Activated naive CD8-positive, alpha-beta T cell treated with anti-CD3 and anti-CD28 coated beads, Interleukin-2, amount 50 U/mL, for 24 hours (primary cell): ENCODE measurements at regions not wholly inside any gene's neighbourhood (a gene's known extent, or its start where the extent isn't known, plus 50 kb on each side); places are given as distances from the start of the nearest gene placed in this dataset.

Experiments used
- ATAC-seq: fragments of 150-1000 bp; cut with Tn5 transposase; one replicate; pipeline ENCODE4 v1.10.0; 2021
- DNase-seq: peaks from one replicate; pipeline ENCODE4 v3.0.0; 2021
- H3K27ac Mint-ChIP-seq: one replicate; pipeline ENCODE4 v1.8.0; 2021; ENCODE audit warnings: mild to moderate bottlenecking, mixed read lengths
- H3K27me3 Mint-ChIP-seq: one replicate; pipeline ENCODE4 v1.8.0; 2021; ENCODE audit warnings: mixed read lengths
- H3K36me3 Mint-ChIP-seq: one replicate; pipeline ENCODE4 v1.8.0; 2021; ENCODE audit warnings: low read depth, mixed read lengths
- H3K4me1 Mint-ChIP-seq: one replicate; pipeline ENCODE4 v1.8.0; 2021; ENCODE audit warnings: mixed read lengths
- H3K4me3 Mint-ChIP-seq: one replicate; pipeline ENCODE4 v1.8.0; 2021; ENCODE audit warnings: mild to moderate bottlenecking, moderate library complexity, mixed read lengths
- H3K9me3 Mint-ChIP-seq: one replicate; pipeline ENCODE4 v1.8.0; 2021; ENCODE audit warnings: mixed read lengths

DNA sequence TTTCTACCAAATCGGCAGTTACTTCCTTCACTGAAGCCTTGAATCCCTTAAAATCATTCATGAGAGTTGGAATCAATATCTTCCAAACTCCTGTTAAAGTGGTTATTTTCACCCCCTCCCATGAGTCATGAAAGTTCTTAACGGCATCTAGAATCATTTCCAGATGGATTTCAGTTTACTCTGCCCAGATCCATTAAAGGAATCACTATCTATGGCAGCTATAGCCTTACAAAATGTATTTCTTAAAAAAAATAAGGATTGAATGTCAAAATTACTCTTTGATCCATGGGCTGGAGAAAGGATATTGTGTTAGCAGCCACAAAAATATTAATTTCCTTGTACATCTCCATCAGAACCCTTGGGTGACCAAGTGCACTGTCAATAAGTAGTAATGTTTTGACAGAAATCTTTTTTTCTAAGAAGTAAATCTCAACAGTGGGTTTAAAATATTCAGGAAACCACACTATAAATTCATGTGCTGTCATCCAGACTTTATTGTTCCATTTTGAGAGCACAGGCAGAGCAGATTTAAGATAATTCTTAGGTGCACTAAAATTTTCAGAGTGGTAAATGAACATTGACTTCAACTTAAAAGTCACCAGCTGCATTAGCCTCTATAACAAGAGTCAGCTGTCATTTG, 767.7 kb downstream of the DTWD2 start:
- Mint-ChIP-seq H3K27ac (no peak overlapping the region), H3K4me1 (no peaks in the 10 kb centered on the region), H3K4me3 (no peak overlapping the region), H3K36me3 (no peaks in the 10 kb centered on the region), H3K27me3 (no peaks in the 10 kb centered on the region), H3K9me3 (peaks cover 6% of the 10 kb centered on the region)
- no peak for DNase-seq
- ATAC-seq = no peak

DNA sequence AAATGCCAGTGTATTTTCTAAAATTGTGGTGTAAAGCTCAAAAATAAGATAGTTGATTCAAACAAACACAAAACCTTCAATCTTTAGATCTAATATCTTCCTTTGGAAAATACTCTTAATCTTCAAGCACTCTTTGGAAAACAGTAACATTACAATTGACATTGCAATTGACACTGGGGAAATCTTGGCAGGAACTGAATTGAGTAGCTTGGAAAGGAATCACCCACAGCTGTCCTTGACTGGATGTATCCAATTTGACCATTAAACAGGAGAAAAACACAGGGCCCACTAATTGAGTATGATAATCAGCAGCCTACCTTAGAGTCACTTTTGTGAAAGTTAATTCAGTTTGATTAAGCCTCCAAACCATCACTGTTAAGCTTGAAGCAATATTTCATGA, 776.7 kb downstream of the DTWD2 start:
- Mint-ChIP-seq H3K4me3 (no peak overlapping the region), H3K9me3 (peaks cover 21% of the 10 kb centered on the region), H3K27ac (no peak overlapping the region), H3K36me3 (no peaks in the 10 kb centered on the region), H3K4me1 (no peaks in the 10 kb centered on the region), H3K27me3 (no peaks in the 10 kb centered on the region)
- ATAC-seq (no peak), DNase-seq (no peak)

DNA sequence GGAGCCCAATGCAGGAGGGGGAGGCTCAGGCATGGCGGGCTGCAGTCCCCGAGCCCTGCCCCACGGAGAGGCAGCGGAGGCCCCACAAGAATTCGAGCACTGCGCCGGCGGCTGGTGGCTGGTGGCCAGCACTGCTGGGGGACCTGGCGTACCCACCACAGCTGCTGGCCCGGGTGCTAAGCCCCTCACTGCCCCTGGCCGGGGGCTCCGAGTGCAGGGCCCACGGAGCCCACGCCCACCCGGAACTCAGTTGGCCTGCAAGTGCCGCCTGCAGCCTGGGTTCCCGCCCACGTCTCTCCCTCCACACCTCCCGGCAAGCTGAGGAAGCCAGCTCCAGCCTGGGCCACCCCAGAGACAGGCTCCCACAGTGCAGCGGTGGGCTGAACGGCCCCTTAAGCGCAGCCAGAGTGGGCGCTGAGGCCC, 780.3 kb downstream of the DTWD2 start:
- Mint-ChIP-seq H3K36me3 (no peaks in the 10 kb centered on the region), H3K4me1 (no peaks in the 10 kb centered on the region), H3K4me3 (no peak overlapping the region), H3K27me3 (no peaks in the 10 kb centered on the region), H3K27ac (no peak overlapping the region), H3K9me3 (peaks cover 9% of the 10 kb centered on the region)
- ATAC-seq (no peak), DNase-seq (no peak)

DNA sequence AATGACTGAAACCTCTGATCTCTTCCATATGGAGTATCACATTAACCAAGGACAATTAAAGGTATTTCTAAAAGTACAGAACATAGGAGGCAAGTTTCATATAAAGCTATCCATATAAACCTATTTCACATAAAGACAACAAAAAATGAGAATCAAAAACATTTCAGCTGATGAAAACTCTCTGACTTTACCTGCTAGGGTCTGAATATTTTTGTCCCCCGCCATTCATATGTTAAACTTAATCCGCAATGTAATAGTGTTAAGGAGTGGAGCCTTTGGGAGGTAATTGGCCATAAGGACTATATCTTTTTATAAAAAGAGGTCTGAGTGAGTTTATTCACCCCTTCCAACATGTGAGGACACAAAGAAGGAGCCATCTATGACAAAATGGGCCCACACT, 788.5 kb downstream of the DTWD2 start:
- Mint-ChIP-seq H3K4me3 (no peak overlapping the region), H3K9me3 (peaks cover 14% of the 10 kb centered on the region), H3K27me3 (no peaks in the 10 kb centered on the region), H3K27ac (no peak overlapping the region), H3K4me1 (no peaks in the 10 kb centered on the region), H3K36me3 (no peaks in the 10 kb centered on the region)
- ATAC-seq = no peak
- DNase-seq = no peak

- peaks cover 12% of the 10 kb centered on the region for H3K9me3 Mint-ChIP-seq
Measured at GRCh38 chr5:118196229-118196628, 792.1 kb downstream of the DTWD2 start.

GRCh38 chr5:118195211-118195610, 793.1 kb downstream of the DTWD2 start:
- Mint-ChIP-seq H3K4me1 (no peaks in the 10 kb centered on the region), H3K4me3 (no peak overlapping the region), H3K27ac (no peak overlapping the region), H3K9me3 (peaks cover 12% of the 10 kb centered on the region), H3K27me3 (no peaks in the 10 kb centered on the region), H3K36me3 (no peaks in the 10 kb centered on the region)
- no peak for ATAC-seq
- DNase-seq = no peak

More at GRCh38 chr5:118196229-118196628, 792.1 kb downstream of the DTWD2 start:
- Mint-ChIP-seq H3K4me1 (no peaks in the 10 kb centered on the region), H3K27me3 (no peaks in the 10 kb centered on the region), H3K36me3 (no peaks in the 10 kb centered on the region), H3K27ac (no peak overlapping the region), H3K4me3 (no peak overlapping the region)
- no peak for DNase-seq
- ATAC-seq = no peak

DNA sequence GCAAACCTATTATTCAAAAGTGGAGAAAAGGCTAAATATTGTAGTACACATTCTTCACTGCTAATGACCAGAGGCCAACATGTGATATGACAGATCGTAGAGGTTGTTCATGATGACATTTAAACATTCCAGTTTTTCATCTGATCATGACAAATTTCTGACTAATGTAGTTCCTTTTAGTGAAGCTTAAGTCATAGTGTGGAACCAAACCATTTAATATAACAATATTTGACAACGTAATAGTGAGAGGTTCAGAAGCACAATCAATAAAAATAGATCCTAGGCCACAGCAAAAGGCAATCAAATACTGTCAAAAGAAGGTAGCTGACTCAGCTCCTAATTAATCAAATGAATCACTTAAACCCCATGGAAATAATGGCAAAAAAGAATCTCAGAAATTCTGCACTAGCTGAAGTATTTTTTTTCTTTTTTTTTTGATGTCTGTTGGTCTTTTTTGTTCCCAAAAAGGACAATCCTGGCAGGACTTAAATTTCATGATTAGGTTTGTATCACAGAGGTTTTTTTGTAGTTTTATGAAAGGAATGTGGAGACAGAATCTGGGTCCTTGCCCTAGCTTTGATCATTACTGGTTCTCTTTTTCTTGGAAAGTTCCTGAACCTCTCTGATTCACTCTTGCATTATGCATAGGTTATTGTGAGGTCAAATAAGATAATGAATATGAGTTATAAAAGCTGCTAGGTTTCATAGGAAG, 795.0 kb downstream of the DTWD2 start:
- no peaks in the 10 kb centered on the region for H3K27me3 Mint-ChIP-seq
- ATAC-seq (no peak), DNase-seq (no peak)
- no peaks in the 10 kb centered on the region for H3K4me1 Mint-ChIP-seq
- no peaks in the 10 kb centered on the region for H3K36me3 Mint-ChIP-seq
- peaks cover 15% of the 10 kb centered on the region for H3K9me3 Mint-ChIP-seq
- no peak overlapping the region for H3K4me3 Mint-ChIP-seq
- H3K27ac Mint-ChIP-seq = no peak overlapping the region

- Mint-ChIP-seq H3K27me3 (no peaks in the 10 kb centered on the region), H3K9me3 (peaks cover 4% of the 10 kb centered on the region), H3K27ac (no peak overlapping the region), H3K36me3 (no peaks in the 10 kb centered on the region), H3K4me1 (no peaks in the 10 kb centered on the region), H3K4me3 (no peak overlapping the region)
- DNase-seq = no peak
- no peak for ATAC-seq
Measured at GRCh38 chr5:118185018-118185417, 803.3 kb downstream of the DTWD2 start.

DNA sequence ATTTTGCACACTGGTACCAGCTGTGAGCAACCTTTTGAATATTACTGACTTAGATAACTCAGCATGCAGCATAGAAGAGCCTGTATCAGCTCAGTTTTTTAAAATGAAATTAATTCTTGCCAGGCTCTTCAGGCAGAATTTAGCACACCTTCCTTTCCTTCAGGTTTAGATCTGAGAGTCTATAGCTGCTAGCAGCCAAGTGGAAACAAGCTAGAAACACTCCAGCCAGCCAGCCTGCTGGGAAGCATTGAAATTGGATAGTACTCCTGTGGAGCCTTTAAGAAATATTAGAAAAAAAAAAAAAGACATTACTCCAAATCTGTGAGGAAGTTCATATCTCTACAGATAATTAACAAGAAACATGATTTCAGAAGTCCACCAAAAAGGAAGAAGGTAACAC, 812.2 kb downstream of the DTWD2 start:
- Mint-ChIP-seq H3K9me3 (peaks cover 4% of the 10 kb centered on the region), H3K4me1 (no peaks in the 10 kb centered on the region), H3K27ac (no peak overlapping the region), H3K27me3 (no peaks in the 10 kb centered on the region), H3K4me3 (no peak overlapping the region), H3K36me3 (no peaks in the 10 kb centered on the region)
- ATAC-seq = no peak
- no peak for DNase-seq

- DNase-seq = no peak
- Mint-ChIP-seq H3K36me3 (no peaks in the 10 kb centered on the region), H3K27ac (no peak overlapping the region)
Measured at GRCh38 chr5:118174671-118175070, 813.7 kb downstream of the DTWD2 start.

GRCh38 chr5:118173340-118173739, 815.0 kb downstream of the DTWD2 start:
- Mint-ChIP-seq H3K4me3 (no peak overlapping the region), H3K27me3 (no peaks in the 10 kb centered on the region), H3K36me3 (no peaks in the 10 kb centered on the region), H3K4me1 (no peaks in the 10 kb centered on the region), H3K9me3 (peaks cover 4% of the 10 kb centered on the region), H3K27ac (no peak overlapping the region)
- ATAC-seq (no peak), DNase-seq (no peak)

More at GRCh38 chr5:118174671-118175070, 813.7 kb downstream of the DTWD2 start:
- H3K4me3 Mint-ChIP-seq = no peak overlapping the region
- no peaks in the 10 kb centered on the region for H3K27me3 Mint-ChIP-seq
- no peaks in the 10 kb centered on the region for H3K4me1 Mint-ChIP-seq
- peaks cover 4% of the 10 kb centered on the region for H3K9me3 Mint-ChIP-seq
- no peak for ATAC-seq

DNA sequence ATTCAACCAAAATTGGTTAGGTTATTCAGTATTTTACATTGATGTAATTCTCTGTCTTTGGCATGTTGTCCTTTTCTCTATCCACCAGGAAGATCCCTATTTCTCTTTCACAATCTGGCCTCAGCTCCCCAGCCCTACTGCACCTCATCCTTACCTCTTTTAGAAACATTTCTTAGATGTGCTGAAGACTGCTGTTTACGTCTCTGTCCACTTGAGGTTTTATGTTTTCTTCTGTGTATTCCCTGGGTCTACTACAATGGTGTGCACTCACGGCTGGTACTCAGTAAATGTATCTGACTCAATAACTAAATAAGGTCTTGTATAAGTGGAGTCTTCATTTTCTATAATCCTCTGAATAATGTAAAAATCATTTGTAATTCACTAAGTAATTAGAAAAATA, 822.7 kb downstream of the DTWD2 start:
- H3K4me1 Mint-ChIP-seq = no peaks in the 10 kb centered on the region
- no peaks in the 10 kb centered on the region for H3K36me3 Mint-ChIP-seq
- ATAC-seq = no peak
- peaks cover 8% of the 10 kb centered on the region for H3K9me3 Mint-ChIP-seq
- H3K27me3 Mint-ChIP-seq = no peaks in the 10 kb centered on the region
- no peak overlapping the region for H3K27ac Mint-ChIP-seq
- no peak for DNase-seq
- H3K4me3 Mint-ChIP-seq = no peak overlapping the region

DNA sequence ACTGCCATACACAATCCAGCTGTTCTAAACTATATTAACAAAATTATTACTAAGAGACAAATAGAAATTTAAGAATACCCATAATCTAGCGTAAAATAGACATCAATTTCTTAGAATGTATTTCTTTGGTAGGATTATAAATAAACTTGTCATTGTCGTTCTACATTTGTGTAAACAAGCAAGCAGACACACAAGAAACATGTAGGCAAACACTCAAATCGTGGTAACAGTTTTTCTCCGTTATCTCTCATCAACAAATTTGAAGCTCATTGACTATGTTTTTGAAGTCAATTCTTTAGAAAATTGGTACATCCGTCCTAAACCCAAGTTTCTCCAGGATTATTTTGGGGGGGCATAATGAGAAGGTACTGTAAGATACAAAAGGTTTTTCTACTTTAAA, 832.2 kb downstream of the DTWD2 start:
- H3K4me1 Mint-ChIP-seq = no peaks in the 10 kb centered on the region
- ATAC-seq = no peak
- no peaks in the 10 kb centered on the region for H3K27me3 Mint-ChIP-seq
- H3K27ac Mint-ChIP-seq = no peak overlapping the region
- H3K9me3 Mint-ChIP-seq = peaks cover 11% of the 10 kb centered on the region
- no peak for DNase-seq
- no peak overlapping the region for H3K4me3 Mint-ChIP-seq
- no peaks in the 10 kb centered on the region for H3K36me3 Mint-ChIP-seq

GRCh38 chr5:118146824-118147223, 841.5 kb downstream of the DTWD2 start:
- H3K4me1 Mint-ChIP-seq = no peaks in the 10 kb centered on the region
- no peak overlapping the region for H3K27ac Mint-ChIP-seq
- no peaks in the 10 kb centered on the region for H3K36me3 Mint-ChIP-seq
- no peak overlapping the region for H3K4me3 Mint-ChIP-seq
- DNase-seq (no peak), ATAC-seq (no peak)
- H3K9me3 Mint-ChIP-seq = peaks cover 26% of the 10 kb centered on the region
- no peaks in the 10 kb centered on the region for H3K27me3 Mint-ChIP-seq

DNA sequence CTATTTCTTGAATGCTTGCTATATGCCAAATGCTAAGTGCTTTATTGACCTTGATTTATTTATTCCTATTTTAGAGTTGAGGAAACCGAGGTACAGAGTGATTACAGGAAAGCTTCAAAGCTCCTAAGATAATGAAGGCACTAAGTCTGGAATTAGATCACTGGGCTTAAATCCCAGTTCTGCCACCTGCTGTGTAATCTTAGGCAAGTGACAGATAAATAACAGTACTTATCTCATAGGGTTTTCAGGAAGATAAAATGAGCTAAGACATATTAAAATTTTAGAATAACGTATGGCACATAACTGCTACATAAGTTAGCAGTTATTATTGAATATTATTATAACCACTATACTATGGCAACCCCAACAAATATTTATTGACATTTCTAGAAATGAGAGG, 843.8 kb downstream of the DTWD2 start:
- H3K36me3 Mint-ChIP-seq = no peaks in the 10 kb centered on the region
- H3K9me3 Mint-ChIP-seq = peaks cover 23% of the 10 kb centered on the region
- ATAC-seq = no peak
- no peaks in the 10 kb centered on the region for H3K27me3 Mint-ChIP-seq
- no peaks in the 10 kb centered on the region for H3K4me1 Mint-ChIP-seq
- H3K27ac Mint-ChIP-seq = no peak overlapping the region
- no peak for DNase-seq
- H3K4me3 Mint-ChIP-seq = no peak overlapping the region
